HepG2 (cell line): ENCODE measurements at regions not wholly inside any gene's neighbourhood (a gene's known extent, or its start where the extent isn't known, plus 50 kb on each side); places are given as distances from the start of the nearest gene placed in this dataset.

Source experiments
- ELK4 ChIP-seq: sonication (generic); formaldehyde crosslinking; IDR thresholded peaks from 2 replicates; pipeline ENCODE4 v1.9.0; 2021; ENCODE audit warnings: missing genetic modification reagents, borderline replicate concordance
- SAFB2 ChIP-seq: sonication (generic); formaldehyde crosslinking; IDR thresholded peaks from 2 replicates; pipeline ENCODE4 v1.5.1; 2020; ENCODE audit warnings: missing genetic modification reagents, low read depth, mild to moderate bottlenecking, borderline replicate concordance
- TSC22D2 ChIP-seq: sonication (generic); formaldehyde crosslinking; IDR thresholded peaks from 2 replicates; pipeline ENCODE4 v1.5.1; 2020; ENCODE audit warnings: missing genetic modification reagents, mild to moderate bottlenecking, borderline replicate concordance
- ZNF318 ChIP-seq: sonication (generic); formaldehyde crosslinking; IDR thresholded peaks from 2 replicates; pipeline ENCODE4 v1.4.0; 2020; ENCODE audit warnings: mild to moderate bottlenecking, missing genetic modification reagents

- no peak for TF ChIP-seq ELK4 (CRISPR knock-in tag)
- TF ChIP-seq TSC22D2, result no peak
- no peak for TF ChIP-seq ZNF318 (CRISPR knock-in tag)
- no peak for TF ChIP-seq SAFB2 (CRISPR knock-in tag)
Measured at GRCh38 chr2:138897274-138897673, 117.1 kb upstream of the NXPH2 start (continued).
